Adipocyte (in vitro differentiated cells): ENCODE measurements at regions not wholly inside any gene's neighbourhood (a gene's known extent, or its start where the extent isn't known, plus 50 kb on each side); places are given as distances from the start of the nearest gene placed in this dataset.

Source experiments
- DNase-seq: peaks from one replicate; pipeline ENCODE4 v3.0.0-alpha.2; 2015; ENCODE audit warnings: low read depth
- H3K27me3 ChIP-seq: replicated peaks from 2 replicates; pipeline ENCODE4 v1.7.0; 2013; ENCODE audit warnings: mild to moderate bottlenecking, low read length, moderate library complexity; ENCODE audit not compliant: control insufficient read depth, insufficient read depth
- H3K36me3 ChIP-seq: 2 replicates; pipeline ENCODE4 v1.7.0; 2013; ENCODE audit warnings: low read length, mild to moderate bottlenecking, moderate library complexity; ENCODE audit not compliant: control insufficient read depth, insufficient read depth, severe bottlenecking
- H3K4me1 ChIP-seq: 2 replicates; pipeline ENCODE4 v1.7.0; 2013; ENCODE audit warnings: mild to moderate bottlenecking, low read length, moderate library complexity; ENCODE audit not compliant: control insufficient read depth, insufficient read depth
- H3K4me3 ChIP-seq: 2 replicates; pipeline ENCODE4 v1.7.0; 2013; ENCODE audit warnings: mild to moderate bottlenecking, low read length, moderate library complexity
- H3K9ac ChIP-seq: 2 replicates; pipeline ENCODE4 v1.7.0; 2013; ENCODE audit warnings: mild to moderate bottlenecking, low read length, moderate library complexity
- H3K9me3 ChIP-seq: 2 replicates; pipeline ENCODE4 v1.7.0; 2013; ENCODE audit warnings: mild to moderate bottlenecking, low read length, moderate library complexity; ENCODE audit not compliant: control insufficient read depth

DNA sequence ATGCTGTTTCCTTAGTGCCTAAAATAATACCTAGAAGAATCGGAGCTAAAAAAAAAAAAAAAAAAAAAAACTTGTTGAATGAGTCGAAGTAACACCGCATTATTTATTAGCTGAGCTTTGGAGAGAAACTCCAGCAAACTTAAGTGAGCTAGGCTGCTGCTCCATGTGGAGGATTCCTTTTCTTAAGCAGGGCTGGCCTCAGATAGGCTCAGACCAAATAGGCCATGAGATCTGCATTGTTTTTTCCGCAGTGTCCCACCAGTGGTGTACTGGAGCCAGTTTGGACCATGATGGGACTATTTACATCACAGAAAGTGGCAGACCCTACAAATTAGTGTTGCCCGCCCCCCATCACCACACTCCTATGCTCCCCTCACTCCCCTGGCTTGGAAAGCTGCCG, 341.4 kb downstream of the DTWD2 start:
- Histone ChIP-seq H3K36me3 (no peaks in the 10 kb centered on the region), H3K4me1 (no peaks in the 10 kb centered on the region), H3K9me3 (no peaks in the 10 kb centered on the region), H3K27me3 (no peaks in the 10 kb centered on the region), H3K9ac (no peak overlapping the region), H3K4me3 (no peak overlapping the region)
- DNase-seq = no peak

DNA sequence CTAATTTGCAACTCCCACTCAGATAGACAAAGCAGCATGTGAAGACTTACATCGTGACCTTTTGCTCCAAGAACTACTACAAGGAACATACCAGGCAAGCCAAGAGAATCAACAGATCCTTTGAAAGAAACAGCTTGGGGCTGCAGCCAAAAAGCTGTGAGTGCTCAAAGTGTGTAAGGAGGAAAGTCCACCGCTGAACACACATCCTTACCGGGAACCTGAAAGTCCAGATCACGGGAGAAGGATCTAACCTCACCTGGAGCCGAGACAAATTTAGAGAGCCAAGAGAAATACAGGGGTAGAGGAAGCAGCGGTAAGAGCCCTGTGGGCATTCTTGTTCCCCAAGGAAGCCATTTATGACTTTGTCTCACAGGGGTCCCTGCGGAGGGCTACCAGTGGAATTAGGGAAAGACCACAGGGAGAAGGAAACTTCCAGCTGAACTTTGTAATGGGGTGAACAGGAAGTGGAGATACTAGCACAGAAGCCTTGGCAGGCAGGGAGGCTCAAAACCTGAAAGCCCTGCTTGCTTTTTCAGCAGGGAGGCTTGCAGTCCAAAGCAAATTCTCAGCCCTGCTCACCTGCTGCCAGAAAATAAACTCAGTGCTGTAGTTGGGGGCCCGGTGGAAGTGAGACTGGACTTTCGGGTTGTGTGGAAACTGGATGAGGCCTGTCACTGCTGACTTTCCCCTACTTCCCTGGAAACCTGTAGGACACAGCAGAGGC, 350.2 kb downstream of the DTWD2 start:
- H3K9ac ChIP-seq = no peak overlapping the region

DNA sequence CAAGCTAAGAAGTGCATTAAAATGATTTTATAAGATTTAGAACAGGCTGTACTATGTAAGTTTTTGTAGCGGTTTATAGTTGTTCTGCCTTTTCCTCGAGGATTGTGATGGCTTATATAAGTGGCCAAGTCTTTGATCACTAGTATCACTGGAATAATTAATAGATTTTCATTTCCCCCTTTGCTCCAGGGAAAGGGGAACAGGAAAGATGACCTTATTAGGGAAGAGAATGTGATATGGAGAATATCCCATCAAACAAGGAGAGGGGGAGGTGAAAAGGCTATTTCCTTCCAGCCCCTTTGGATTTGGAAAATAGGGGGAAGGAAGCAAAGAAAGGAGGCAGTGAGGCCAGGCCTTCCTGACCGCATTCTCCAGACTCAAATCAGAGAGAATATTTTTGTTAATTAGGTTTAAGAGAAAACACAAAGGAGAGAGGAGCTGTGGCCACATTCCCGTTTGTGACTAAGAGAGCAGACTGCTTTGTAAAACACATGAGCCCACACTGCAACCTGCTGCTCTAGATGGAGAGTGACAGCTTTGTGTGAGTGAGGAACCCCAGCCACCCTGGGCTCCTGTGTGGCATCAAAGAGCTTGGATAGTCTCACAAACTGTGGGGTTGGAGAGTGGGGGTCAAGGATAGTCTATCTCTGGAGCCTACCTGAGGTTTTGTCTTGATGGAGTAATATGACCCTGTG, 359.5 kb downstream of the DTWD2 start:
- Histone ChIP-seq H3K27me3 (no peaks in the 10 kb centered on the region), H3K9me3 (peaks cover 4% of the 10 kb centered on the region), H3K9ac (no peak overlapping the region), H3K36me3 (no peaks in the 10 kb centered on the region), H3K4me1 (no peaks in the 10 kb centered on the region), H3K4me3 (no peak overlapping the region)
- peak; percentile 27 for DNase-seq

More for the DNA sequence above, 350.2 kb downstream of the DTWD2 start:
- no peaks in the 10 kb centered on the region for H3K4me1 ChIP-seq
- DNase-seq = no peak
- peaks cover 18% of the 10 kb centered on the region for H3K9me3 ChIP-seq
- H3K36me3 ChIP-seq = no peaks in the 10 kb centered on the region
- H3K27me3 ChIP-seq = no peaks in the 10 kb centered on the region
- H3K4me3 ChIP-seq = no peak overlapping the region

DNA sequence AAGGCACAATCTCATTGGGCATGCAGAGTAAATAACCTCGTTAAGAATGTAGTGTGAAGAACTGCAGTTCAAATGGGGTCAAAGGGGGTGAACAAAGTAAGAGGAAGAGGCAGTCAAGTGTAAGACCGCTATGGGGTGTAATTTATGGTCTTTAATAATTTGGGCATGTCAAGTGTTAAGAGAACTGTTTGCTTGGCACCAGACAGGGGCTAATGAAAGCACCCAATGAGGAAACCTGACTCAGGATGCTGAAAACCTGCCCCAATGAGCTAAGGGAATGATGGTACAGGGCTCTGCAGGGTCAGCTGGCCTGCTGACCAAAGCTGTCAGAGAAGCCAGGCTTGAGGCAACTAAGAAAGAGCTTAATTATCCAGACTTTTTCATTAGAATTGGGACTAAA, 368.1 kb downstream of the DTWD2 start:
- DNase-seq = no peak

DNA sequence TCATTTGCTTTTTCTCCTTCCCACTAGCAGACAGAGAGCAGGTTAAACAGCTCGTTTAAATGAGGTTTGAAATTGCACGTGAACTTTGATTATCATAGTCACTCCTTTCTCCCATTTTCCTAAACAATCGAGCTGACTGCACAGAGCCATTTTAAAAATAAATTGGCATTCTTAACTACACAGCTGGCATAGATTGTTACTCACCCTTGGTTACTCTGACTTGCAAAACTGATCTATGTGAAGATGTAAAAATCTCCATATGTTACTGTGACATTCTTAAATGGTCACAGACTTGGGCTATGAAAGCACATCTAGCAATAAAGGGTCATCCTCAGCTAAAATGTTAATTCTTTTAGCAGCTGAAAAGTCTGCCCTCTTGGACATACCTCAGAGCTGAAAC, 368.5 kb downstream of the DTWD2 start:
- Histone ChIP-seq H3K4me3 (no peak overlapping the region), H3K4me1 (no peaks in the 10 kb centered on the region), H3K27me3 (no peaks in the 10 kb centered on the region), H3K9ac (no peak overlapping the region), H3K36me3 (no peaks in the 10 kb centered on the region), H3K9me3 (no peaks in the 10 kb centered on the region)
- DNase-seq = no peak

More for the DNA sequence above, 368.1 kb downstream of the DTWD2 start:
- H3K4me3 ChIP-seq = no peak overlapping the region
- H3K4me1 ChIP-seq = no peaks in the 10 kb centered on the region
- no peaks in the 10 kb centered on the region for H3K36me3 ChIP-seq
- no peaks in the 10 kb centered on the region for H3K9me3 ChIP-seq
- no peak overlapping the region for H3K9ac ChIP-seq
- no peaks in the 10 kb centered on the region for H3K27me3 ChIP-seq

DNA sequence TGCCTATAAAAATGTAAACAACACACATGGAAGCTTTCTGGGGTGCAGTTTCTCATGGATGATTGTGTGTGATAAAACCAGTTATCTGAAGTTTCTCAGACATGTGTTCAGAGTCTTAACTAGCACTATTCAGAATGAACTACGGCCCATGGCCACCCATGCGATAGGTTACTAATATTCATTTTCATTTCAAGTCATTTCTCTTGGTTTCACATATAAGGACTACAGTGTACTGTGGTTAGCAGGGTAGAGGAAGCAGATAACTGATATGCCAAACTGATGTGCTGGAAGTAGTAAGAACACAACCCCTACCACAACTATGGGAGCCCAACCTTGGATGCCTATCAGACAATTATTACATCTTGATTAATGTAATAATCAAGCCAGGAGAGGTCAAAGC, 372.1 kb downstream of the DTWD2 start:
- no peaks in the 10 kb centered on the region for H3K9me3 ChIP-seq
- no peak overlapping the region for H3K9ac ChIP-seq
- H3K36me3 ChIP-seq = no peaks in the 10 kb centered on the region
- no peaks in the 10 kb centered on the region for H3K27me3 ChIP-seq
- H3K4me3 ChIP-seq = no peak overlapping the region
- no peak for DNase-seq
- H3K4me1 ChIP-seq = no peaks in the 10 kb centered on the region

DNA sequence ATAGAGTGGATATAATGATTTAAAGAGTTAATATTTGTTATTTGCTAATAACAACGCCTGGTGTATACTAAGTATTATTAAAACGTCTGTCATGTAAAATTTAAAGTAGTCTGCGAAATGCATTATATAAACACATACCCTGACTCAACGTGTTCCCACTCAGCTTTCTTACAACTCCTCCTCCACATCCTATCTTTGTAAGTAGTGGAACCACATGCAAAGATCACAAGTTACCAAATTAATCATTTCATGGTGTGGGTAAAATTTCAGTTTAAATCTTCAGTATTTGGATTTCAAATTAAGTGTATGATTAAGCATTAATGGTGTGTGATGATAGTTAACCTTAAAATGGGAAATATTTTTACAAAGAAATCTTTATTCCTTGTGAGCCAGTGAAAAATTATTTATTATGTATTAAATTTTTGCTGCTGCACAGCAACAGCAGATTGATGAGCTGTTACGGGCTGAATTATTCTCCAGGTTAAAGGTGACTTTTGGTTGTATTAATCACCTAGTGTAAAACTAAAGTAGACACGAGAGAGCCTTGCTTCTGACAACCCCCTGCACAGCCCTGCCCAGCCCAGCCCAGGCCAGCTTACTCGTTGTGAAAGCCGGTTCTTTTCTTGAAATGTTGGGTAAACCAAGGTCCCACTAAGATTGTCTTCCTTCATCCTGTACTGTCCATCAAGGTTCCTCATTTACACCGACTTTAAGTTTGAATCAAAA, 373.5 kb downstream of the DTWD2 start:
- H3K9ac ChIP-seq = no peak overlapping the region
- DNase-seq = no peak
- no peaks in the 10 kb centered on the region for H3K4me1 ChIP-seq
- H3K4me3 ChIP-seq = no peak overlapping the region
- no peaks in the 10 kb centered on the region for H3K27me3 ChIP-seq
- no peaks in the 10 kb centered on the region for H3K36me3 ChIP-seq
- H3K9me3 ChIP-seq = no peaks in the 10 kb centered on the region

DNA sequence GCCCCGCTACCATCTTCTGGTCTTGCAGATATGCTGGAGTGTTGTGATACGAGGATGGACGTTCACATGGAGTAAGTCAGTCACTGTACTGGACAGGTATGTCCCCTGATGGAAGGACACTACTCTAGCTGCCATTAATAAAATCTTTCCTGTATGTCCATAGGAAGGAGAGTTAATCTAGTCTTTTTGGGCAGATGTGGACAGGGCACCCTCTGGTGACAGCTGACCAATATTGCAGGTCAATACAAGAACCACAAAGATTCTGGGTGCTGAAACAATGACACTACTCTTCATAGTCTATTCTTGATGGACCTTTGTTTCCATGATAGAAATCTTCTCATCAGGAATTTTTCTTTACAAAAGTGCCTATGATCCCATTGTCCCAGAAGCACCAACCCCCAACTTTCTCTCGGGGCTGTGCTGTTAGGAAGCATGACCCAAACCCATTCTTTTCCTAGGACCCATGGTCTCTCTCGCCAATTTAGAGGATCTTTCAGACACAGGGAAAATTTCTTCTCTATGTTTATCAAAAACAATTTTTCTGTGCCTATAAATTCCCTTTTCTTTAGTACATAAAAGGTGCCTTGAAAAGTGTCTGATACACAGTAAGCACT, 376.9 kb downstream of the DTWD2 start:
- H3K9me3 ChIP-seq = no peaks in the 10 kb centered on the region
- no peak overlapping the region for H3K4me3 ChIP-seq
- H3K36me3 ChIP-seq = no peaks in the 10 kb centered on the region
- H3K27me3 ChIP-seq = no peaks in the 10 kb centered on the region
- H3K9ac ChIP-seq = no peak overlapping the region
- peak; percentile 37 for DNase-seq
- no peaks in the 10 kb centered on the region for H3K4me1 ChIP-seq

DNA sequence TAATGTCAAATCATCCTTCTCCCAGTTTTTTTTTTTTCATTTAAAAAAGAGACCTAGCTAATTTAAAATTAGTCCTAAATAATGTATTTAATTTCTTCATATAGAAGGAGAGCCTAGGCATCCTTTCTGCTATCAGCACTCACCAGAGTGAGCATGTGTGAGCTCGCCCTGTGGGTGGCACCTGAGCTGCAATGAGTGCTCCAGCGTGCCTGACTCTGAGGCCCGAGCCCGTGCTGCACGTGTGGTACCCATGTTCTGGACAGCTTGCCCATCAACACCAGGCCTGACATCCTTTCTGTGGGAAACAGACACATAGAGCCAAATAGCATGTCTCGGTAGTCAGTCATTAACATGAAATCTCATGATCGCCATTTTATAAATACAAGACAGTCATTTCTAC, 381.4 kb downstream of the DTWD2 start:
- H3K4me3 ChIP-seq = no peak overlapping the region
- H3K27me3 ChIP-seq = no peaks in the 10 kb centered on the region
- DNase-seq = no peak
- no peak overlapping the region for H3K9ac ChIP-seq
- no peaks in the 10 kb centered on the region for H3K9me3 ChIP-seq
- H3K36me3 ChIP-seq = no peaks in the 10 kb centered on the region
- no peaks in the 10 kb centered on the region for H3K4me1 ChIP-seq

DNA sequence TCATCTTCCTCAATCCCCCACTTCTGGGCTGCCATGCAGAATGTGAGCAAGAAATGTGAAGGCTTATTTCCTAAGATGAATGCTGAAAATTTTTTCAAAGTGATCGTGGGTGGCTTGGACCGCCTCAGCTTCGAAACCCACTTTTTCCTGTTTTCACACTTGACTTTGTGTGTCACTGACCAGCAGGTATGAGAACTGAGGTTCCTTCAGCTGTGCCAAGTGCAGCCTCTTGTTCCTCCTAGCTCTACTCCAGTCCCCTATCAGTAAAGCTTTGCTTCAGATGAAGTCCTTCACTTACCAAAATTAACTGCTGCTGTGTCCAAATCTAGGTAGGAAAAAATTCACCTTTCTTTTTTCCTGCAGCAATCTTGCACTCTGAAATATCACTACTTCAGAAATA, 382.6 kb downstream of the DTWD2 start:
- no peak overlapping the region for H3K4me3 ChIP-seq
- no peaks in the 10 kb centered on the region for H3K36me3 ChIP-seq
- H3K9me3 ChIP-seq = no peaks in the 10 kb centered on the region
- H3K9ac ChIP-seq = no peak overlapping the region
- no peaks in the 10 kb centered on the region for H3K27me3 ChIP-seq
- H3K4me1 ChIP-seq = no peaks in the 10 kb centered on the region
- no peak for DNase-seq

DNA sequence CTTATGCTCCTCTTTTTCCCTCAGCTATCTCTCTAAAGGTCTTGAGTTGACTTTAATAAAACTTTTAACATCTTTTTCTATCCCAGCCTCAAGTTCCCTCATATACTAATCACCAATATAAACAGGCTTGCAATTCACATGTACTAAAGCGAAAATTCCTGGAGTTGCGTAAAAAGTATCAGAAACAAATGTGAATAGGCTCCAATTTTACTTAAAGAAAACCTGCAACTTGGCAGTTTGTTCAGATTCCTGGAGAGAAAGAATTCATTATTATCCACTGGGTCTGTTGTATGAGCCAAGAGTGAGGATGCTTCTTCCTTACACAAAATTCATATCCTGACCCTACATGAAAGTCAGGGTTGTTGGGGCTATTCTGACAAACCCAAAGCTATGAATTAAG, 384.2 kb downstream of the DTWD2 start:
- no peaks in the 10 kb centered on the region for H3K9me3 ChIP-seq
- no peaks in the 10 kb centered on the region for H3K27me3 ChIP-seq
- H3K4me3 ChIP-seq = no peak overlapping the region
- H3K9ac ChIP-seq = no peak overlapping the region
- H3K4me1 ChIP-seq = no peaks in the 10 kb centered on the region
- no peaks in the 10 kb centered on the region for H3K36me3 ChIP-seq
- DNase-seq = peak; percentile 48
